Endothelial cell of umbilical vein (primary cell): ENCODE measurements at regions not wholly inside any gene's neighbourhood (a gene's known extent, or its start where the extent isn't known, plus 50 kb on each side); places are given as distances from the start of the nearest gene placed in this dataset.
"Not testable (repeated sequence)": the region's sequence is repeated elsewhere in the genome, so short reads cannot be mapped to it uniquely, and the experiment has no call there.

Source experiments
- BruUV-seq: library from RNA; stranded (reverse); fragments of 400-500 nt; replicated peaks from 2 replicates; lab custom pipeline; 2021; lab: Mats Ljungman, UMichigan
- CTCF ChIA-PET: fragments of 300-600, 350-600 bp; sonication (Branson Sonifier 250); formaldehyde crosslinking; loops from one replicate; lab custom pipeline; 2021; ENCODE audit warnings: antibody characterized with exemption, inconsistent platforms; lab: Charles Lee
- POLR2A ChIA-PET: fragments of 300-600, 350-600 bp; sonication (Branson Sonifier 250); formaldehyde crosslinking; loops from one replicate; lab custom pipeline; 2021; ENCODE audit warnings: antibody characterized with exemption, inconsistent platforms; lab: Charles Lee
- DNase-seq: peaks from one replicate; pipeline ENCODE4 v3.0.0-alpha.2; 2011; ENCODE audit warnings: low read depth, low spot score
- FAIRE-seq: peaks from 2 replicates; lab custom pipeline; 2011; peaks lifted over from hg19 to GRCh38; lab: Jason Lieb, UNC
- H2AFZ ChIP-seq: 2 replicates; pipeline ENCODE4 v1.6.0; 2012; ENCODE audit warnings: low read depth, low read length, control low read depth, inconsistent platforms
- H3K27ac ChIP-seq: 2 replicates; pipeline ENCODE4 v1.5.1; 2011; ENCODE audit warnings: low read depth, mild to moderate bottlenecking, control low read depth, low read length, moderate library complexity; ENCODE audit not compliant: insufficient read depth
- H3K27me3 ChIP-seq, 2 experiments: 2 replicates each; pipeline versions ENCODE4 v1.6.0 to v1.6.1; 2011; ENCODE audit warnings: low read length in 2 of 2, mixed read lengths in 1 of 2; ENCODE audit not compliant: control insufficient read depth in 2 of 2, insufficient read depth in 2 of 2
- H3K36me3 ChIP-seq, 2 experiments: 2 replicates in 1 of 2; 3 replicates in 1 of 2; pipeline ENCODE4 v1.5.1; 2011; ENCODE audit warnings: low read length in 2 of 2, mild to moderate bottlenecking in 1 of 2, moderate library complexity in 1 of 2; ENCODE audit not compliant: control insufficient read depth in 2 of 2, insufficient read depth in 2 of 2; ENCODE audit errors: extremely low read depth in 1 of 2
- H3K4me1 ChIP-seq: 3 replicates; pipeline ENCODE4 v1.5.1; 2011; ENCODE audit warnings: mild to moderate bottlenecking, low read length; ENCODE audit not compliant: control insufficient read depth, insufficient read depth; ENCODE audit errors: extremely low read depth
- H3K4me2 ChIP-seq: 2 replicates; pipeline ENCODE4 v1.6.1; 2011; ENCODE audit warnings: low read length, control low read depth, mixed read lengths; ENCODE audit not compliant: insufficient read depth
- H3K4me3 ChIP-seq, 3 experiments: fragments of 200-600 bp in 1 of 3; sonication (generic), shearing (Covaris generic) in 1 of 3; replicated peaks in 1 of 3; 2 replicates each; pipeline ENCODE4 v1.5.1; 2011 to 2016; ENCODE audit warnings: control low read depth in 3 of 3, low read length in 3 of 3, mild to moderate bottlenecking in 2 of 3, inconsistent platforms in 1 of 3, low read depth in 1 of 3, moderate library complexity in 1 of 3; ENCODE audit not compliant: insufficient read depth in 1 of 3
- H3K79me2 ChIP-seq: 2 replicates; pipeline ENCODE4 v1.6.0; 2012; ENCODE audit warnings: low read length, inconsistent platforms; ENCODE audit not compliant: control insufficient read depth, insufficient read depth
- H3K9ac ChIP-seq: replicated peaks from 2 replicates; pipeline ENCODE3; 2011; ENCODE audit warnings: low read length, control low read depth; ENCODE audit not compliant: insufficient read depth; ENCODE audit errors: extremely low read depth
- H3K9me1 ChIP-seq: replicated peaks from 3 replicates; pipeline ENCODE4 v1.6.0; 2011; ENCODE audit warnings: mild to moderate bottlenecking, low read length; ENCODE audit not compliant: control insufficient read depth, insufficient read depth; ENCODE audit errors: extremely low read depth
- H3K9me3 ChIP-seq: replicated peaks from 2 replicates; pipeline ENCODE4 v1.5.1; 2012; ENCODE audit warnings: low read length, inconsistent platforms; ENCODE audit not compliant: control insufficient read depth, insufficient read depth
- H4K20me1 ChIP-seq: replicated peaks from 2 replicates; pipeline ENCODE3; 2011; ENCODE audit warnings: mild to moderate bottlenecking, low read length; ENCODE audit not compliant: control insufficient read depth, insufficient read depth; ENCODE audit errors: extremely low read depth
- dilution Hi-C: fragments of 300-500 bp; cut with MboI; formaldehyde crosslinking; loops from one replicate; pipeline ENCODE4 v1.15.0; 2019; ENCODE audit warnings: low sequenced_read_pairs; ENCODE audit not compliant: extremely low pct_ligation_motif_present
- intact Hi-C: fragments of 100-400 bp; cut with micrococcal nuclease; formaldehyde crosslinking; loops from one replicate; pipeline ENCODE4 v1.10.0; 2022

DNA sequence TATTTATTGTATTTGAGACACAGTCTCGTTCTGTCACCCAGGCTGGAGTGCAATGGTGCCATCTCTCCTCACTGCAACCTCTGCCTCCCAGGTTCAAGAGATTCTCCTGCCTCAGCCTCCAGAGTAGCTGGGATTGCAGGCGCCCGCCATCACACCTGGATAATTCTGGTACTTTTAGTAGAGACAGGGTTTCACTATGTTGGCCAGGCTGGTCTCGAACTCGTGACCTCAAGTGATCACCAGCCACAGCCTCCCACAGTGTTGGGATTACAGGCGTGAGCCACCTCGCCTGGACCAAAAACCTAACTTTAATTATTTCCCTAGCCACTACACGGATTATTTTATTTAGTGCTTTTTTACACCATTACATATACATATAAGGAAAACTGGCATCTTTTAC, 1674.0 kb downstream of the SPATA31A7 start:
- H3K4me2 ChIP-seq, intact Hi-C loops, BruUV-seq: not testable (repeated sequence)

DNA sequence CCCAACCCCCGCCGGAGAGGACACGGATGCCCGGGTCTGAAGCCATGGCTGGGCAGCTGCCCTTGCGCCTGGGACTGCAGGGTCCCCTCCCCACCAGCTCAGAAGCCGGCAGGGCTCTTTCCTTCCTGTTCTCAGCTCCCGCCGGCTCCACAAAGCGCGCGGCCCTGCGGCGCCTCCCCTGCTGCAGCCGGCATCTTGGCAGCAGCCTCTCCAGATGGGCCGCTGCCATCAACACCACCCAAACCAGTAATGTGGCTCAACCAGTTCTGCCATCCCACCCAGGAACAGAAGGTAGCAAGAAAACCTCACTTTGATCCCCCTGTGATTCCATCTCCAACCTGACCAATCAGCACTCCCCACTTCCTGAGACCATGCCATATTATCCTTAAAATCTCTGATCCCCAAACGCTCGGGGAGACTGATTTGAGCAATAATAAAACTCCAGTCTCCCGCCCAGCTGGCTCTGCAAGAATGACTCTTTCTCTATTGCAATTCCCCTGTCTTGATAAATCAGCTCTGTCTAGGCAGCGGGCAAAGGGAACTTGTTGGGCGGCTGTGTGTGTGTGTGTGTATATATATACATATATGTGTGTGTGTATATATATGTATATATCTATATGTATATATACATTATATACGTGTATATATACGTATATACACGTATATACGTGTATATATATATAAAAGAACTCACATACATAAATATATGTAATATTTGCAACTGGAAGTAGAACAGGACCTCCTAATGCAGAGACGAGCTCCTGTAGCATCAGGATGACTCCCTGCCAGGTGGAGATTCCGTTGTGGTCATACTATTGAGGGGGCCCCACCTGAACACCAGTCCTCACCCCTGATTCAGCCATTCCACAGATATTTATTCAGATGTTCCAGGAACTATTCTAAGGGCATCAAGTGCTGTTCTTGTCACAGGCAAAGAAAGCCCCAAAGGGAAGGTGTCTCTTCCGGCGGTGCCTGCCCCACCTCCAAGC, 1674.9 kb downstream of the SPATA31A7 start:
- peak overlapping the region; percentile 34 for H3K4me2 ChIP-seq
- BruUV-seq, H3K9me1 ChIP-seq, H3K27ac ChIP-seq, H4K20me1 ChIP-seq, H3K79me2 ChIP-seq, intact Hi-C loops, POLR2A ChIA-PET, H3K27me3 ChIP-seq, H3K36me3 ChIP-seq, CTCF ChIA-PET, dilution Hi-C loops, H3K4me1 ChIP-seq, H3K9me3 ChIP-seq, FAIRE-seq, H3K9ac ChIP-seq: not testable (repeated sequence)
- H3K4me3 ChIP-seq, result peak overlapping the region in 1 of 3 experiments; percentile 24
- peak; percentile 43 for DNase-seq
- peak overlapping the region; percentile 85 for H2AFZ ChIP-seq

More for the DNA sequence above, 1674.0 kb downstream of the SPATA31A7 start:
- DNase-seq, H3K4me1 ChIP-seq, H3K9ac ChIP-seq, FAIRE-seq, H3K79me2 ChIP-seq, H3K4me3 ChIP-seq, H4K20me1 ChIP-seq, H3K9me1 ChIP-seq, H3K36me3 ChIP-seq, dilution Hi-C loops, POLR2A ChIA-PET, H2AFZ ChIP-seq, CTCF ChIA-PET, H3K9me3 ChIP-seq, H3K27me3 ChIP-seq, H3K27ac ChIP-seq: not testable (repeated sequence)

DNA sequence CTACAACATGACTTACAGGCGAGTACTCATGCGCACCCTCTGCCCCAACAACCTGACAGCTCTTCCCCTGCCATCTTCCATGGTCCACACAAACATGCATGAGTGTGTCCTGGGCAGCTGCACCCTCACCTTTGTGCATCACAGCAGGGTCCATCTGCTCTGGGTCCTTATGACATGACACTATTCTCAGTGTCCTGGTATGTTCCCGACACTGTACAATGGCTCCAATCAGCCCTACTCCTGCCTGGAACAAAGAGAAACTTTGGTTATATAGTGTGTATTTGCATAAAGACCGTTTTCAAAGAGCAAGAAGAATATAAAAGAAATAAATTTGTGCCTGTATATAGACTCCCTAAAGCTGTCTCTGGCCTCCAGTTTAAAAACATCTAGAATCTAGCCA, 1679.2 kb downstream of the SPATA31A7 start:
- POLR2A ChIA-PET, H3K4me2 ChIP-seq, H3K9ac ChIP-seq, H3K79me2 ChIP-seq, DNase-seq, dilution Hi-C loops, FAIRE-seq, H3K9me1 ChIP-seq, intact Hi-C loops, H3K27me3 ChIP-seq, H2AFZ ChIP-seq, CTCF ChIA-PET, H3K4me1 ChIP-seq, H4K20me1 ChIP-seq, H3K9me3 ChIP-seq, BruUV-seq, H3K4me3 ChIP-seq, H3K36me3 ChIP-seq, H3K27ac ChIP-seq: not testable (repeated sequence)

DNA sequence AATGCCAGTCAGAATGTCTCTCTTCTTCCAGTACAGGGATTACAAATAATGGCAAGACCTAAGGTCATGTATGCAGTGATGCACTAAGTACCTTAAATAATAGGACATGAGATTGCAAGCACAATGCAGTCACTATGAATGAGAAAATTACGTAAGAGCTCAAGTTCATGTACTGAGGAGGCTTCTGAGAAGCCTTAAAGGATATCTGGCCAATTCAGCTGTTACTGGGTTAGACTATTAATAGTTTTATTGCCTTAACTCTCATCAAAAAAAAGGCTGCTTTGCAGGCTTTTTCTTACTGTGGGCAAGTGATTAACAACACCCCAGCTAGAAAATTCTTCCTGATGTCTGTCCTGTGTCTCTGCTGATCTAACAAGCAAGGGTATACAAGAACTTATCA, 1681.9 kb downstream of the SPATA31A7 start:
- H3K4me3 ChIP-seq, FAIRE-seq, CTCF ChIA-PET, BruUV-seq, H3K27me3 ChIP-seq, H3K4me2 ChIP-seq, H3K27ac ChIP-seq, H3K79me2 ChIP-seq, DNase-seq, H4K20me1 ChIP-seq, H3K4me1 ChIP-seq, POLR2A ChIA-PET, dilution Hi-C loops, H3K9ac ChIP-seq, H3K9me1 ChIP-seq, intact Hi-C loops, H3K9me3 ChIP-seq, H3K36me3 ChIP-seq, H2AFZ ChIP-seq: not testable (repeated sequence)
